NCI-H1092 treated with DMSO at 0.1 percent for 48 hours (cell line): ENCODE measurements at regions not wholly inside any gene's neighbourhood (a gene's known extent, or its start where the extent isn't known, plus 50 kb on each side); places are given as distances from the start of the nearest gene placed in this dataset.
"Not testable (repeated sequence)": the region's sequence is repeated elsewhere in the genome, so short reads cannot be mapped to it uniquely, and the experiment has no call there.

Experiments used
- DNase-seq: peaks from one replicate; lab custom pipeline; 2025; lab: John Stamatoyannopoulos, UW

DNA sequence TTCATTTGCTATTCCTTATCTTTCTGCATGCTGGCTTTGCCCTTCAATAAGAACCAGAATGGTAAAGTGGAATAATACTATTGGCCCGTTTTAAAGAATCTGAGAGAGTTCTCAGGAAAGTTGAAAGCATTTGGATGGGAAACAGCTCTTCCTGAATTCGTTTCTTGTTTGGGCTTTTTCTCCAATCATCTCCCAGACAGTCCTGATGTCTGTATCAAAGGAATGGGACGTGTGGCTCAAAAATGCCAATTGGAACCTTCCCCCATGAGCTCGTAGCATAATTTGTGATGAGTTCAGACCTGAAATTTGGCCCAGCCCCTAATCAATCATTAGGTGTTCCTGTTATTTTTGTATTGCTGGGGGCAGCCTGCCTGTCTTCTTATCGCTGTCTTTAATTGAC lies 75.8 kb upstream of the BACH2 start:
- DNase-seq = no peak

DNA sequence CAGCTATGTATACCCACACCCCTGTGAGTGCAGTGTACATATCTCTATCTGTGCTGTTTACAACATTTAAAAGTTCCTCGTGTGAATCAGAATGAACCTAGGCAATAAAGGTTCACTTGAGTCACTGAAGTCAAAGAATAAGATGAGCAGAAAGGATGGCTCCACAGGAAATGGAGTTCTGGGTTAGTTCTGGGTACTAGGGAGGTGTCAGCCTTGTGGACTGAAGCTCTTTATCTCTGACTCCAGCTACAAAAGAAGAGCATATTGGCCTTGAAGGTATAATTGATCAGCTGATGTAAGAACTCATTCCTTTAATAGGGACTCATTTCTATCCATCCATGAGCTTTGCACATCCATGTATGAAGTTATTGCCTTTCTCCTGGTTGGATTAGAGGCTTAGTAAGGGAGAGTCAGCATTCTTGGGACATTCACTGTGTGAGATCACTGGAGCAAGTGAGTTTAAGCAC lies 73.9 kb upstream of the BACH2 start:
- no peak for DNase-seq

DNA sequence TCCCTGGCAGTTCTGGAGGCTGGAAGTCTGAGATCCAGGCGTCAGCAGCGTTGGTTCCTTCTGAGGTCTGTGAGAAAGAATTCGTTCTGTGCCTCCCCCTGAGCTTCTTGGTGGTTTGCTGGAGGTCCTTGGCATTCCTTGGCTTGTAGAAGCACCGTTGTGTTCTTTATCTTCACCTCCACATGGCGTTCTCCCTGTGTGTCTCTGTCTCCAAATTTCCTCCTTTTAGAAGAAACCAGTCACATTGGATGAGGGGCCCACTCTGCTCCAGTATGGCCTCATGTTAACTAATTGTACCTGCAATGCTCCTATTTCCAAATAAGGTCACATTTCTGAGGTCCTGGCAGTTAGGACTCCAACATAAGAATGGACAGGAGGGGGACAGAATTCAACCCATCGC lies 73.0 kb upstream of the BACH2 start:
- no peak for DNase-seq

DNA sequence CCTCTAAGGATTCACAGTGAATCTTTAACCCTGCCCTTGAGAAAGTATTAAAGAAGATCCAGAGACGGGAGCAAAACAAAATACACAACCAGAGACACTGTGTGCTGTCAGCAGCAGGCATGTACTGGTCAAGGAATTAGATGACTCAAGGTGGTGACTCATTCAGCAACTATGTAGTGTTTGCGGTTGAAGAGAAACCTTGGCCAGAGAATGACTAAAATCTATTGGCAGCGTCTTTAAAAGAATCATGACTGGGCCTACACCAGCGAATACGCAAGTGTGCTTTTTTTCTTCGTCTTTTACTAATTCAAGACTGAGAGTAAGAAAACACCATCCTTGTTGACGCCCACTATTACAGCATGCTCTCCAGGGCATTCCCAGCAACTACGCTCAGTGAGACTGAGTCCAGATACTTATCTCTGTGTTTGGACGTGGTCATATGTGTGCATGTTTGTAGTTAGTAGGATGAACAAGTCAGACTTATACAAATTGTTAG lies 72.4 kb upstream of the BACH2 start:
- no peak for DNase-seq

DNA sequence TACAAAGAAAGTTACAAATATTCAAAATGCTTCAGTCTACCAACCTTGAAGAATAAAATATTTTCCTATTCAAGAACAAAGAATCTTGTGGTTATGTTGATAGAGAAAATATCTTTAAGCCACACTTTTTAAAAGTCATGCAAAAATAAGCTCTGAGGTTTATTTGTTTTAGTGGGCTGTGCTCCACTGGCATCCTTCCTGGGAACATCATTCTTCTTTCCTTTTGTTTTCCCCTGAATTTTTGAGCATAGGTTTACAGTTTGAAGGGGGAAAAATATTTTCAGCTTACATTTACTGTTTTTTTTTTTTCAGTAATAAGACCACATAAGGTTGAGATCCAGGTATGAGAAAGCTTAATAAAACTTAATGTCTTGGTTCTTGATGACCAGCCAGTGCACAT lies 72.0 kb upstream of the BACH2 start:
- DNase-seq = no peak

DNA sequence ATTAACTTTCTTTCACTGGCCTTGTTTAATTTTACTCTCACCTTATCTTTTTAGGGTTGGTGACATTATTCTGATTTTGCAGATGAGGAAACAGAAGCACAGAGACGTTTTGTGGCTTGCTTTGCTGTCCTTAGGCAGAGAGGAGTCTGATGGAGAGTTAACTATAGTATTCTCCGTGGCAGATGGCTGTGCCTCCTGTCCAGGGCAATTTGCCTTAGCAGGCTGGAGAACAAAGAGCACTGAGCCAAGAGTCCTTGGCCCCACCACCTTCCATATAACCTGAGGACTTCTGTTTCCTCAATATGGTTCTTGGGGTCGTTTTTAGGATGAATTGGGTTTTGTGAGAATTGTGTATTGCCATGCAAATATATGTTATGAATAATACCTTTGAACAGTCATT lies 71.4 kb upstream of the BACH2 start:
- no peak for DNase-seq

DNA sequence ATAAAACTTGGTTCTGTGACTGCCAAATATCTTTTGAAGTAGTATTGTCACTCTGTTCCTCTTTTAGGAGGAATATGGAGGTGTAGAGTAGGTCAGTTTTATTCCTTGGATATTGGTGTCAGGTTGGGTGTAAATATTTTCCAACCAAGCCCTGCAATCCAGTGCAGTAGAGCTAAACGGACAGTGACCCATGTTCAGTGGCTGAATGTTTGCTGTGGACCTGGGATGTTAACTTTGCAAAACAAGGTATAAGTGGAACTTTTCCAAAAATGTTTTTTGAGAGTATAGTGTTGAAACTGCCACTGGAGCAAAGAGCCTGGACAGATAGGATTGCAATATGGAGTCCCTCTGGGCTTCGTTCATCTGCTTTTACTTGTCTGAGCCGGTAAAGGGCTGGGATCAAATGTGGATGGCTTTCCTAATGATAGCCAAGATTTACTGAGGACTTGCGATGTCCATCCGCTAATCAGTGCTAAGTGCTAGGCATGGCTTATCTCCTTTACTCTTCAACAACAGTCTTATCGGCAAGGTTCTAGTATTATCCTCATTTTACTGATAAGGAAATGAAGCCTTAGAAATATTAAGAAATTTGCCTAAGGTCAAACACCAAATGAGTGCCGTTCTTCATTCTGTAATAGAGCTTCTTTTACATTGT lies 69.0 kb upstream of the BACH2 start:
- DNase-seq = no peak

DNA sequence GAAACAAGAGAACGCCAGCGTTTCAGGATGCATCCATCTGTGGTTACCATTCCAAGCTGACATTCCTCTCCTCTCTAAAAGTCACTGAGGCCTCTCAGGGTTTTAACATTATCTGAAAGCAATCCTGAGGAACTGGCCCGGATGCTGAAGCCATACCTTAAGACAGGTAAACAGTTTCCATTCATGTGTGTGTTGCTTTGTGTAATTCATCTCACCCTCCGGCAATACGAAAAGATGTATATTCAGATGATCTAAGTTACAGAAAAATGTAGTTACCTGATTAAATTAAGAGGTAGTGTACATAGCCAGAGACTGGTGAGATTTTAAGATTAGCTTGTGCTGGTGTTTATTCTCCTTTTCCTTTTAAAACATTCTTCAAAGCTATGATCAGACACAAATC lies 68.4 kb upstream of the BACH2 start:
- DNase-seq = no peak

DNA sequence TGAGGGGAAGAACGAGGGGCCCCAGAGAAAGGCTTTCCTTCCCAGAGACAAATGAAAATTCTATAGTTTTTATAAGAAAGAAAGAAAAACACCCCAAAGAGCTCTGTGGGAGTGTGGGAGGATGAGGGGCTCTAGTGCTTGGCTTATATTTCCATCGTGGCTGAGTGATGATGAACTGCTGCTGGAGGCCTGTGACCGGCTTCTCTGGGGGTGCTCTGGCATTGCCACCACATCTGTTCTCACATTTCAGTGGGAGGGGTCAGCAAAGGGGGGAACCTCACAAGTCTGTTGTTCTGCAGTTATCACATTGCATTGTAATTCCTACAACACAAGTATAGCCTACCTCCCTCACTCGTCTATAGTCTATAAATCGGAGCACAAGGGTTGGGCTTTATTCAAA lies 67.6 kb upstream of the BACH2 start:
- no peak for DNase-seq

DNA sequence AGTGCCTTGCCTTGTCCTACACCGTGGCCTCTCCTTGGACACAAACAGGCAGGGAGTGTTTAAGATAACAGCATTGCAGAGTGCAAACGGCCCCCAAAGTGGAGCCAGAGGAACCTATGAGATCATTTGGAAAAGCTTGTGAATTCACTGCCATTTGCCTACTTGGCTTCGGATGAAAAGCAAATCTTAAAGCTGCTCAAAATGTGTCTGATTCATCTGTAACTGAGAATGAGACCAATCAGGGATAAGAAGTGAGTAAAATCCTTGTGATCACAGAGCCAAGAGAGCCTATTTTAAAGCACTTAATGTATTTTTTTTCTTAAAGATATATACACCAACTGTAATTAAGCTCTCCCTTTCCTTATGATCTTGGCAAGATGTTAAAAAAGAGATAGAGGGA lies 65.7 kb upstream of the BACH2 start:
- DNase-seq = no peak

DNA sequence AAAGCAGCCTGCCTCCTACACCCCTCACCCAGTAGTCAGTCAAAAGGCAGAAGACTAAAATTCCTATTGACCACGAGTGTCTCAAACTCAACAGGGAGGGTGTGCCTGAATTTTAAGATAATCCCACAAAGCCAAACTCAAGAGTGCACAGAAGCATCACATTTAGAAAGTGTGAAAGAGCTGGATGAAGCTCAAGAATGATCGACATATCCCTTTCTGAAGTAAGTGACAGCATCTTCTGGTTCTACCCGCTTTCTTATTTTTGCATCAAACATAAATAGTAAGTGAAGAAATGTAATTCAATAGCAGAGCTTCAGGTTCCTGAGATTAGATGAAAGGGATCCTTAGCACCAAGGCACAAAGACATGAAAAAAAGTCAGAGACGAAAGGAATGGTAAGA lies 64.5 kb upstream of the BACH2 start:
- no peak for DNase-seq

DNA sequence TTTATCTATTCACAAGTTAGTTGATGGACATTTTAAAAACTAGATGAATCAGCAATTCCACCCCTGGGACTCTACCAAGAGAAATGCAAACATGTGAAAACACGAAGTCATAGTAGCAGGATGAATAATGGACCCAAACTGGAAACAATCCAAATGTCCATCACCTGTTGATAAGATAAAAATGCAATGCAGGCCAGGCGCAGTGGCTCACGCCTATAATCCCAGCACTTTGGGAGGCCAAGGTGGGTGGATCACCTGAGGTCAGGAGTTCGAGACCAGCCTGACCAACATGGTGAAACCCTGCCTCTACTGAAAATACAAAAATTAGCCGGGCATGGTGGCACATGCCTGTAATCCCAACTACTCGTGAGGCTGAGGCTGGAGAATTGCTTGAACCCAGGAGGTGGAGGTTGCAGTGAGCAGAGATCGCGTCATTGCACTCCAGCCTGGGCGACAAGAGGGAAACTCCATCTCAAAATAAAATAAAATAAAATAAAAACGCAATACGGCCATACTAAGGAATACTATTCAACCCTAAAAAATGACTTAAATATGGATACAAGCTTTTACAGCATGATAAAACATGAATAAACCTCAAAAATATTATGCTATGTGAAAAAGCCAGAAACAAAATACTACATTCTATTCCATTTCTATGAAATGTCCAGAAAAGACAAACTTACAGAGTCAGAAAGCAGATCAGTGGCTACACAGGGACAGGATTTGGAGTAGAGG lies 61.6 kb upstream of the BACH2 start:
- not testable (repeated sequence) for DNase-seq

DNA sequence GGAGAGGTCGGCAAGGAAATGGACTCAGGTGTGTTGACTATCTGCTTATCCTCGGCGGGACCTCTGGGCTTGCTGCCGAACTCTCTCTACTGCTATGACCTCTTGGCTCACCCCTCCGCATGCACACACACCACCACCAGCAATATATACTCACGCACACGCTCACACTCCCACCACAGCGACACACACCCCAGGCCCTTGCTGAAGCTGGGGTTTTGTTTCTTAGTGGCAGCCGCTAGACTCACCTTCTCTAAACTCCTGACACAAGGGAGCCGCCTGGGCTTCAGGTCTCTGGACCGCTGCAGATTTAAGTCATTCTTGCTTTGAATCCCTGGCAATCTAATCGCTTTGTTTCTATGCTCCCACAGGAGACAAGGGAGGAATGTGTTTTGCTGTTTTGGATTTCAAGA lies 59.4 kb upstream of the BACH2 start:
- DNase-seq = no peak

DNA sequence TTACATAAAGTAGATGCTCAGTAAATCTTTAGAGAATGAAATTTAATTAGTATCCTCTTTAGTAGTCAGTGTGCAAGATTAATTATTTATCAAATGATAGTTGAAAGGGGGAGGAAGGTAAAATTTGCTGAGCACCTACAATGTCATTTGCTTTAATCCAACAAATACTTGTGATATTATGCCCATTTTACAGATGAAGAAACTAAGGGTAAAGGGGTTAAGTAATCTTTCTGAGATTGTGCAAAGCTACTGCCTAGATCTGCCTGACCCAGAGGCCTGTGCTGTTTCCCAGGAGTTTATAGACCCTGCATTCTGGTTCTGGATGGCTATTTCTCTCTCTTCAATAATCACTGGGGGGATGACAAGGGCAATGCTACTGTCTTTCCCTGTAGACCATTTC lies 58.3 kb upstream of the BACH2 start:
- no peak for DNase-seq

DNA sequence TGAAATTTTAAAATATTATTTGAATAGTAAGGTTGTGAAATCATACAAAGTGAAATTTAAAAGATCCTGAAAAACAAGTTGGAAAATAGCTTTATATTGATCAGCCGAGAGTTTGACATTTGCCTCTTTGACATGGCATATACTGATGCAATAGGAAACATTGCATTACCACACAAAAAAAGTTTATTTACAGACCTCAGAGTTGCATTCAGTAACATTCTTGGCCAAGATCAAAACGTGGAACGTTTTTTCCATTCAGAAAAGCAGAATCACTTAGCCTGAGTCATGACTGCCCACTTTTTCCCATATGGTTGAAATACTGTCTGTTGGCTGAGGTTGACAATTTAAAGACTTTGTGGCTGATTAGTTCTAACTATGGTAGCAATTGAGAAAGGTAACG lies 55.1 kb upstream of the BACH2 start:
- DNase-seq = no peak

DNA sequence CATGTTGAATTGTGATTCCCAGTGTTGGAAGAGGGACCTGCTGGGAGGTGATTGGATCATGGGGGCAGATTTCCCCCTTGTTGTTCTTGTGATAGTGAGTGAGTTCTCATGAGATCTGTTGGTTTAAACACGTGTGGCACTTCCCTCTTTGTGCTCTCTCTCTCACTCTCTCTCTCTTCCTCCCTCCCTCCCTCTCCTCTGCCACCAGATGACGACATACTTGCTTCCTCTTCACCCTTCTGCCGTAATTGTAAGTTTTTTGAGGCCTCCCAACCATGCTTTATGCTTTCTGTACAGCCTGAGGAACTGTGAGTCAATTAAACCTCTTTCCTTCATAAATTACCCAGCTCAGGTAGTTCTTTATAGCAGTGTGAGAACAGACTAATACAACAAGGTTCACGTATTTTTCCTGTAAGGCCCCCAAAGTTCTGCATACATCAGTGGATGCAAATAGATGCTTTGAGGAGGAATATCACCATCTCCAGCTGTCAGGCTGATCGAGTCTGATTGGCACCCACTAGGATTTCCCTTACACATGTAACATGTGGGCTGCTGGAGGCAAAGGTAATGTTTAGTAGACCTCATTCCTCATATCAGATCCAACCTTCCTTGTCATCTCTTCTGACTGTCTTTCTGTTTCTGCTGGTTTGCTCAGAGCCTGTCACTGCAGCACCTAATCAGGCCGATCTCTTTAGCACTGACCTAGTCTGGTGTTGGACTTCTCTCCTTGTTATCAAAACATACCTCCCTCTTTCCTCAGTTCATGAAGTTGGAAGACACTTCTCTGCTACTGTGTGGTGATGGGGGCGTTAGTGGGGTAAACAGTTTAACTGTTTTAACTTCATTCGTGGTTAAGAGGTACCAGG lies 54.3 kb upstream of the BACH2 start:
- no peak for DNase-seq

DNA sequence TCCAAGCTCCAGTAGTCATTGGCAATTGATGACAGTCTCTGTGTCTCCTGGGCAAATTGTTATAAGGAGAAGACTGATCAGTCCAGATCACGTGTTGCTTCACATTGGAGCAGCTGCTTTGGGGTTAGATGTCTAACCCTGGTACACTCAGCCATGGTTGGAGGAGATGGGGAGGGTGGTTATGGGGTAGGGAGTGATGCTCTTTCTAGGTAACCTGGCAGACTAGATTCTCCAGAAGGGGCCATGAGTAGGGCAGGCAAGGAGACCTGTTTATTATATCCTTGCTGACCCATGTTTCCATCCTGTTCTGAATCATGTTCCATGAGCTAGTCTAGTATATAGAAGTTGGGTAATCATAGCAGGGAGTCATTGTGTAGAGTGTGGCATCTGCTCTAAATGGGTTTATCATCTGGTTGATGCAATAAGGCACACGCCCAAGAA lies 50.8 kb upstream of the BACH2 start:
- DNase-seq = no peak

DNA sequence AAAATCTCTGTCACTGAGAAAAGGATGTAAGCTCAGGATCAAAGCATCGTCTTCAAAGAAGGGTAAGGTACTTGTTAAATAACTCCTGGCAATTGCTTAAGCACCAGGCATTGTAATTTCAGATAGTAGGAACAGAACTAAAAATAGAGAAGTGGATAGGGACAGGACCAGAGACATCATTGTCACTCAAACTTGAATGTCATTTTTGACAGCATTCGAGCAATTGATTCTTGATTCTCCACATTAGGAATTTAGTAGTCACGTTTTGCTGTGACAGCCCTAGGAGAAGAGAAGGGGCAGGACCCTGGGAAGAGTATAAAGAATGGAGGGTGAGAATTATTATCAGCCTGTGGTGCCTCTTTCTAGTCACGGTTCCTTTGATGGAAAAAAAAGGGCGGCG lies 50.1 kb upstream of the BACH2 start:
- DNase-seq = no peak
